Neural progenitor cell (in vitro differentiated cells): ENCODE measurements at regions not wholly inside any gene's neighbourhood (a gene's known extent, or its start where the extent isn't known, plus 50 kb on each side); places are given as distances from the start of the nearest gene placed in this dataset.

Experiments
- DNase-seq: peaks from one replicate; pipeline ENCODE4 v3.0.0-alpha.2; 2016; ENCODE audit warnings: low spot score
- H2AFZ ChIP-seq: fragments of 200-600 bp; sonication (generic); replicated peaks from 2 replicates; pipeline ENCODE4 v1.6.1; 2016; ENCODE audit warnings: antibody characterized with exemption
- H3F3A ChIP-seq: fragments of 200-600 bp; sonication (generic); 2 replicates; pipeline ENCODE4 v1.6.1; 2016; ENCODE audit warnings: antibody characterized with exemption, low read depth
- H3K27ac ChIP-seq: fragments of 200-600 bp; sonication (generic); 2 replicates; pipeline ENCODE4 v1.5.1; 2016; ENCODE audit warnings: mild to moderate bottlenecking
- H3K27me3 ChIP-seq: fragments of 200-600 bp; sonication (generic); 2 replicates; pipeline ENCODE4 v1.6.1; 2016; ENCODE audit warnings: mild to moderate bottlenecking, moderate library complexity
- H3K36me3 ChIP-seq: fragments of 200-600 bp; sonication (generic); 2 replicates; pipeline ENCODE4 v1.5.1; 2016
- H3K4me1 ChIP-seq: fragments of 200-600 bp; sonication (generic); 2 replicates; pipeline ENCODE4 v1.6.1; 2016; ENCODE audit warnings: mixed run types
- H3K4me2 ChIP-seq: fragments of 200-600 bp; sonication (generic); 2 replicates; pipeline ENCODE4 v1.6.1; 2016
- H3K4me3 ChIP-seq: fragments of 200-600 bp; sonication (generic); 2 replicates; pipeline ENCODE4 v1.5.1; 2016
- H3K79me2 ChIP-seq: fragments of 200-600 bp; sonication (generic); 2 replicates; pipeline ENCODE4 v1.6.1; 2016; ENCODE audit warnings: low read depth
- H3K9ac ChIP-seq: fragments of 200-600 bp; sonication (generic); 2 replicates; pipeline ENCODE4 v1.6.1; 2016
- H3K9me3 ChIP-seq: fragments of 200-600 bp; sonication (generic); 2 replicates; pipeline ENCODE4 v1.5.1; 2016; ENCODE audit warnings: low read depth
- H4K20me1 ChIP-seq: fragments of 200-600 bp; sonication (generic); 2 replicates; pipeline ENCODE4 v1.6.1; 2016; ENCODE audit warnings: low read depth
- H3K27ac Mint-ChIP-seq: 3 replicates; pipeline ENCODE4 v1.8.0; 2021; ENCODE audit warnings: mixed read lengths
- H3K27me3 Mint-ChIP-seq: 2 replicates; pipeline ENCODE4 v1.8.0; 2022; ENCODE audit warnings: low read depth, mild to moderate bottlenecking, inconsistent platforms, moderate library complexity, mixed read lengths; ENCODE audit not compliant: insufficient read depth
- H3K36me3 Mint-ChIP-seq: 3 replicates; pipeline ENCODE4 v1.8.0; 2021; ENCODE audit warnings: mixed read lengths
- H3K4me1 Mint-ChIP-seq: 3 replicates; pipeline ENCODE4 v1.8.0; 2021; ENCODE audit warnings: mixed read lengths
- H3K4me3 Mint-ChIP-seq: 3 replicates; pipeline ENCODE4 v1.8.0; 2021; ENCODE audit warnings: mild to moderate bottlenecking, moderate library complexity, mixed read lengths
- H3K9me3 Mint-ChIP-seq: 3 replicates; pipeline ENCODE4 v1.8.0; 2020; ENCODE audit warnings: mixed read lengths
- CTCF ChIP-seq: fragments of 200-600 bp; sonication (generic); IDR thresholded peaks from 2 replicates; pipeline ENCODE4 v1.5.1; 2017; ENCODE audit warnings: antibody characterized with exemption, mild to moderate bottlenecking
- EZH2 ChIP-seq: fragments of 200-600 bp; sonication (generic); IDR thresholded peaks from 2 replicates; pipeline ENCODE4 v1.6.1; 2017; ENCODE audit warnings: antibody characterized with exemption, mild to moderate bottlenecking, moderate library complexity
- EZH2phosphoT487 ChIP-seq: fragments of 200-600 bp; sonication (generic); IDR thresholded peaks from 2 replicates; pipeline ENCODE4 v1.6.1; 2017; ENCODE audit warnings: antibody characterized with exemption

- Histone ChIP-seq H3K36me3 (no peaks in the 10 kb centered on the region), H3K27me3 (no peaks in the 10 kb centered on the region), H3K4me2 (no peak overlapping the region), H3K27ac (no peak overlapping the region), H4K20me1 (no peaks in the 10 kb centered on the region), H3K4me3 (no peak overlapping the region), H3K9me3 (no peaks in the 10 kb centered on the region), H3K9ac (no peak overlapping the region), H3K79me2 (no peaks in the 10 kb centered on the region), H2AFZ (no peak overlapping the region), H3K4me1 (peaks cover 4% of the 10 kb centered on the region), H3F3A (no peaks in the 10 kb centered on the region)
- Mint-ChIP-seq H3K9me3 (no peaks in the 10 kb centered on the region), H3K4me3 (no peak overlapping the region), H3K27me3 (no peaks in the 10 kb centered on the region), H3K27ac (no peak overlapping the region), H3K4me1 (no peaks in the 10 kb centered on the region), H3K36me3 (no peaks in the 10 kb centered on the region)
- TF ChIP-seq EZH2phosphoT487 (no peak), CTCF (no peak), EZH2 (no peak)
- no peak for DNase-seq
These were observed 50.6 kb upstream of the RASA2 start for GRCh38 chr3:141436180-141436579.
